GM18507 (cell line): ENCODE measurements at regions not wholly inside any gene's neighbourhood (a gene's known extent, or its start where the extent isn't known, plus 50 kb on each side); places are given as distances from the start of the nearest gene placed in this dataset.
"Not testable (repeated sequence)": the region's sequence is repeated elsewhere in the genome, so short reads cannot be mapped to it uniquely, and the experiment has no call there.

Experiments
- DNase-seq: peaks from one replicate; pipeline ENCODE4 v3.0.0; 2011; ENCODE audit warnings: low read depth; ENCODE audit not compliant: insufficient read length; ENCODE audit errors: extremely low spot score
- FAIRE-seq: peaks from 2 replicates; lab custom pipeline; 2011; peaks lifted over from hg19 to GRCh38; lab: Jason Lieb, UNC

GRCh38 chr1:4175566-4176405, 275.7 kb upstream of the C1orf174 start:
- no peak for DNase-seq
- no peak for FAIRE-seq

- FAIRE-seq (no peak), DNase-seq (no peak)
These were observed 276.8 kb upstream of the C1orf174 start for GRCh38 chr1:4176841-4177240.

GRCh38 chr1:4177425-4178150, 277.5 kb upstream of the C1orf174 start:
- FAIRE-seq (no peak), DNase-seq (no peak)

GRCh38 chr1:4178501-4179113, 278.5 kb upstream of the C1orf174 start:
- FAIRE-seq (no peak), DNase-seq (no peak)

- no peak for FAIRE-seq
- DNase-seq = no peak
These were observed 280.1 kb upstream of the C1orf174 start for GRCh38 chr1:4179914-4180735.

- not testable (repeated sequence) for DNase-seq, FAIRE-seq
These were observed 286.4 kb upstream of the C1orf174 start for GRCh38 chr1:4186486-4186885.

GRCh38 chr1:4203501-4203900, 303.4 kb upstream of the C1orf174 start:
- FAIRE-seq = no peak
- DNase-seq = no peak

- DNase-seq (no peak), FAIRE-seq (no peak)
These were observed 307.1 kb upstream of the C1orf174 start for GRCh38 chr1:4207183-4207582.

- DNase-seq = no peak
- no peak for FAIRE-seq
These were observed 308.0 kb upstream of the C1orf174 start for GRCh38 chr1:4207842-4208692.

GRCh38 chr1:4210043-4210442, 310.0 kb upstream of the C1orf174 start:
- DNase-seq = no peak
- no peak for FAIRE-seq

- DNase-seq (no peak), FAIRE-seq (no peak)
These were observed 312.7 kb upstream of the C1orf174 start for GRCh38 chr1:4212796-4213195.

- FAIRE-seq (no peak), DNase-seq (no peak)
These were observed 313.4 kb upstream of the C1orf174 start for GRCh38 chr1:4213366-4213973.

- no peak for DNase-seq
- no peak for FAIRE-seq
These were observed 314.8 kb upstream of the C1orf174 start for GRCh38 chr1:4214826-4215225.

GRCh38 chr1:4215391-4215790, 315.3 kb upstream of the C1orf174 start:
- no peak for FAIRE-seq
- no peak for DNase-seq

- FAIRE-seq = no peak
These were observed 316.2 kb upstream of the C1orf174 start for GRCh38 chr1:4216231-4216630.

GRCh38 chr1:4218619-4219018, 318.5 kb upstream of the C1orf174 start:
- DNase-seq = no peak
- FAIRE-seq = no peak

More at GRCh38 chr1:4216231-4216630, 316.2 kb upstream of the C1orf174 start:
- no peak for DNase-seq

GRCh38 chr1:4219111-4219510, 319.0 kb upstream of the C1orf174 start:
- DNase-seq (no peak), FAIRE-seq (no peak)

GRCh38 chr1:4219826-4220225, 319.8 kb upstream of the C1orf174 start:
- no peak for DNase-seq
- FAIRE-seq = no peak
